Loucy (cell line): ENCODE measurements at regions not wholly inside any gene's neighbourhood (a gene's known extent, or its start where the extent isn't known, plus 50 kb on each side); places are given as distances from the start of the nearest gene placed in this dataset.

Source experiments
- H2AFZ ChIP-seq: fragments of 200-600 bp; sonication (generic); 2 replicates; pipeline ENCODE4 v1.6.0; 2016; ENCODE audit warnings: antibody characterized with exemption, mild to moderate bottlenecking, low read length, moderate library complexity
- H3F3A ChIP-seq: fragments of 200-600 bp; 2 replicates; pipeline ENCODE4 v1.6.0; 2016; ENCODE audit warnings: antibody characterized with exemption, low read depth, mild to moderate bottlenecking
- H3K27me3 ChIP-seq: fragments of 200-600 bp; sonication (generic); 2 replicates; pipeline ENCODE4 v1.6.1; 2014; ENCODE audit warnings: low read length, mild to moderate bottlenecking; ENCODE audit not compliant: insufficient read depth, poor library complexity, severe bottlenecking
- H3K36me3 ChIP-seq: fragments of 200-600 bp; sonication (generic); 2 replicates; pipeline ENCODE4 v1.6.1; 2016; ENCODE audit warnings: low read length; ENCODE audit not compliant: insufficient read depth
- H3K4me1 ChIP-seq: fragments of 200-600 bp; sonication (generic); 2 replicates; pipeline ENCODE4 v1.5.1; 2014; ENCODE audit warnings: low read length, mild to moderate bottlenecking; ENCODE audit not compliant: insufficient read depth, poor library complexity, severe bottlenecking
- H3K4me2 ChIP-seq: fragments of 200-600 bp; sonication (generic); 2 replicates; pipeline ENCODE4 v1.6.0; 2014; ENCODE audit warnings: antibody characterized with exemption, low read length, low read depth, mild to moderate bottlenecking; ENCODE audit not compliant: poor library complexity, severe bottlenecking
- H3K4me3 ChIP-seq: fragments of 200-600 bp; sonication (generic); 2 replicates; pipeline ENCODE4 v1.5.1; 2014; ENCODE audit warnings: low read length, mild to moderate bottlenecking, mixed read lengths; ENCODE audit not compliant: poor library complexity, severe bottlenecking
- H3K79me2 ChIP-seq: fragments of 200-600 bp; sonication (generic); 2 replicates; pipeline ENCODE4 v1.6.1; 2014; ENCODE audit warnings: low read length; ENCODE audit not compliant: insufficient read depth
- H3K9ac ChIP-seq: fragments of 200-600 bp; sonication (generic); 2 replicates; pipeline ENCODE4 v1.6.0; 2014; ENCODE audit warnings: mild to moderate bottlenecking, low read depth, low read length, moderate library complexity; ENCODE audit not compliant: poor library complexity, severe bottlenecking
- H3K9me2 ChIP-seq: fragments of 200-600 bp; sonication (generic); replicated peaks from 2 replicates; pipeline ENCODE4 v1.6.1; 2016; ENCODE audit warnings: low read depth, low read length, mixed read lengths
- H3K9me3 ChIP-seq: fragments of 200-600 bp; sonication (generic); 2 replicates; pipeline ENCODE4 v1.6.1; 2014; ENCODE audit warnings: mild to moderate bottlenecking, antibody characterized with exemption, low read length, low read depth; ENCODE audit not compliant: insufficient read depth
- H4K20me1 ChIP-seq: fragments of 200-600 bp; sonication (generic); 2 replicates; pipeline ENCODE4 v1.6.0; 2014; ENCODE audit warnings: antibody characterized with exemption, low read length, mild to moderate bottlenecking; ENCODE audit not compliant: insufficient read depth, poor library complexity, severe bottlenecking
- CTCF ChIP-seq: fragments of 200-600 bp; sonication (generic); conservative IDR thresholded peaks from 2 replicates; pipeline ENCODE4 v1.5.1; 2014; ENCODE audit warnings: mild to moderate bottlenecking, antibody characterized with exemption, low read length
- EZH2phosphoT487 ChIP-seq: fragments of 200-600 bp; IDR thresholded peaks from 2 replicates; pipeline ENCODE4 v1.6.1; 2018; ENCODE audit warnings: antibody characterized with exemption, mild to moderate bottlenecking, moderate library complexity, borderline replicate concordance

- TF ChIP-seq EZH2phosphoT487 (no peak), CTCF (no peak)
- no peak overlapping the region for H3K4me2 ChIP-seq
- H3K36me3 ChIP-seq: no peaks in the 10 kb centered on the region
- H3F3A ChIP-seq: no peaks in the 10 kb centered on the region
- H3K4me3 ChIP-seq: no peak overlapping the region
- no peaks in the 10 kb centered on the region for H3K27me3 ChIP-seq
- no peaks in the 10 kb centered on the region for H3K9me2 ChIP-seq
- H2AFZ ChIP-seq: no peak overlapping the region
- H3K4me1 ChIP-seq: no peaks in the 10 kb centered on the region
- H3K79me2 ChIP-seq: no peaks in the 10 kb centered on the region
- 0 out of 2 replicates have a peak, but pooled peaks cover 3% of the 10 kb centered on the region for H3K9me3 ChIP-seq
- H3K9ac ChIP-seq: no peak overlapping the region
- no peaks in the 10 kb centered on the region for H4K20me1 ChIP-seq
These were observed 500.8 kb downstream of the IRS2 start for GRCh38 chr13:109285586-109285985.

GRCh38 chr13:109281903-109282635, 504.3 kb downstream of the IRS2 start:
- no peak overlapping the region for H2AFZ ChIP-seq
- no peak for TF ChIP-seq CTCF

GRCh38 chr13:109281017-109281902, 505.1 kb downstream of the IRS2 start:
- Histone ChIP-seq H3K79me2 (no peaks in the 10 kb centered on the region), H3K36me3 (no peaks in the 10 kb centered on the region), H3K9ac (no peak overlapping the region), H3K27me3 (no peaks in the 10 kb centered on the region), H3F3A (no peaks in the 10 kb centered on the region), H3K9me3 (peaks cover 3% of the 10 kb centered on the region; the same call in 1 of the 2 replicates), H3K4me2 (no peak overlapping the region), H3K4me1 (no peaks in the 10 kb centered on the region), H3K9me2 (no peaks in the 10 kb centered on the region), H4K20me1 (no peaks in the 10 kb centered on the region), H2AFZ (no peak overlapping the region), H3K4me3 (no peak overlapping the region)
- TF ChIP-seq EZH2phosphoT487: no peak
- TF ChIP-seq CTCF: no peak

More at GRCh38 chr13:109281903-109282635, 504.3 kb downstream of the IRS2 start:
- Histone ChIP-seq H3K4me1 (no peaks in the 10 kb centered on the region), H3F3A (no peaks in the 10 kb centered on the region), H3K36me3 (no peaks in the 10 kb centered on the region), H3K9me3 (peaks cover 3% of the 10 kb centered on the region; the same call in 1 of the 2 replicates), H3K9me2 (no peaks in the 10 kb centered on the region), H3K79me2 (no peaks in the 10 kb centered on the region), H3K4me3 (no peak overlapping the region), H3K27me3 (no peaks in the 10 kb centered on the region), H4K20me1 (no peaks in the 10 kb centered on the region), H3K9ac (no peak overlapping the region), H3K4me2 (no peak overlapping the region)
